Activated CD8-positive, alpha-beta memory T cell treated with anti-CD3 and anti-CD28 coated beads, Interleukin-2, amount 10 ng/mL, durations not matched to agents 7 days and 5 days (primary cell): ENCODE measurements at regions not wholly inside any gene's neighbourhood (a gene's known extent, or its start where the extent isn't known, plus 50 kb on each side); places are given as distances from the start of the nearest gene placed in this dataset.

Experiments used
- ATAC-seq: fragments of 150-1000 bp; cut with Tn5 transposase; one replicate; pipeline ENCODE4 v1.10.0; 2021; ENCODE audit warnings: moderate library complexity
- CTCF ChIA-PET: fragments of 350-600 bp; sonication (Branson Sonifier 250); formaldehyde crosslinking; loops from one replicate; lab custom pipeline; 2021; ENCODE audit warnings: antibody characterized with exemption; lab: Charles Lee
- DNase-seq: peaks from one replicate; pipeline ENCODE4 v3.0.0-alpha.2; 2020
- H3K27ac Mint-ChIP-seq: one replicate; pipeline ENCODE4 v1.8.0; 2021; ENCODE audit warnings: mild to moderate bottlenecking, mixed read lengths
- H3K27me3 Mint-ChIP-seq: one replicate; pipeline ENCODE4 v1.8.0; 2021; ENCODE audit warnings: mixed read lengths
- H3K36me3 Mint-ChIP-seq: one replicate; pipeline ENCODE4 v1.8.0; 2021; ENCODE audit warnings: mild to moderate bottlenecking, mixed read lengths
- H3K4me1 Mint-ChIP-seq: one replicate; pipeline ENCODE4 v1.8.0; 2021; ENCODE audit warnings: mixed read lengths
- H3K4me3 Mint-ChIP-seq: one replicate; pipeline ENCODE4 v1.8.0; 2021; ENCODE audit warnings: mild to moderate bottlenecking, moderate library complexity, mixed read lengths
- H3K9me3 Mint-ChIP-seq: one replicate; pipeline ENCODE4 v1.8.0; 2022; ENCODE audit warnings: low read depth, mixed read lengths

GRCh38 chr3:73699327-73699726 lies 74.6 kb upstream of the PDZRN3 start:
- DNase-seq = no peak
- ATAC-seq = no peak
- peaks cover 2% of the 10 kb centered on the region for H3K9me3 Mint-ChIP-seq
- H3K36me3 Mint-ChIP-seq = no peaks in the 10 kb centered on the region
- H3K27me3 Mint-ChIP-seq = no peaks in the 10 kb centered on the region
- H3K4me3 Mint-ChIP-seq = no peak overlapping the region
- no peak overlapping the region for H3K27ac Mint-ChIP-seq
- CTCF ChIA-PET = no interaction called here
- no peaks in the 10 kb centered on the region for H3K4me1 Mint-ChIP-seq

- no peaks in the 10 kb centered on the region for H3K27me3 Mint-ChIP-seq
- H3K36me3 Mint-ChIP-seq = no peaks in the 10 kb centered on the region
- no peaks in the 10 kb centered on the region for H3K4me1 Mint-ChIP-seq
- DNase-seq (no peak), ATAC-seq (no peak)
- H3K4me3 Mint-ChIP-seq = no peak overlapping the region
- CTCF ChIA-PET = no interaction called here
- no peak overlapping the region for H3K27ac Mint-ChIP-seq
- peaks cover 2% of the 10 kb centered on the region for H3K9me3 Mint-ChIP-seq
Measured at GRCh38 chr3:73697020-73697419, 72.3 kb upstream of the PDZRN3 start.

- H3K27me3 Mint-ChIP-seq = no peaks in the 10 kb centered on the region
- H3K4me3 Mint-ChIP-seq = no peak overlapping the region
- no peaks in the 10 kb centered on the region for H3K4me1 Mint-ChIP-seq
- ATAC-seq (no peak), DNase-seq (no peak)
- H3K36me3 Mint-ChIP-seq = no peaks in the 10 kb centered on the region
- H3K9me3 Mint-ChIP-seq = peaks cover 2% of the 10 kb centered on the region
- CTCF ChIA-PET = no interaction called here
- H3K27ac Mint-ChIP-seq = no peak overlapping the region
Measured at GRCh38 chr3:73695841-73696240, 71.1 kb upstream of the PDZRN3 start.

- H3K9me3 Mint-ChIP-seq = peaks cover 1% of the 10 kb centered on the region
- H3K36me3 Mint-ChIP-seq = no peaks in the 10 kb centered on the region
- no peak overlapping the region for H3K27ac Mint-ChIP-seq
- no peaks in the 10 kb centered on the region for H3K27me3 Mint-ChIP-seq
- DNase-seq (no peak), ATAC-seq (no peak)
- no peak overlapping the region for H3K4me3 Mint-ChIP-seq
- CTCF ChIA-PET = no interaction called here
- H3K4me1 Mint-ChIP-seq = no peaks in the 10 kb centered on the region
Measured at GRCh38 chr3:73694983-73695757, 70.4 kb upstream of the PDZRN3 start.

- H3K27ac Mint-ChIP-seq = no peak overlapping the region
- CTCF ChIA-PET = no interaction called here
- H3K9me3 Mint-ChIP-seq = peaks cover 4% of the 10 kb centered on the region
- no peaks in the 10 kb centered on the region for H3K36me3 Mint-ChIP-seq
- DNase-seq = no peak
- no peak for ATAC-seq
- no peaks in the 10 kb centered on the region for H3K4me1 Mint-ChIP-seq
- no peaks in the 10 kb centered on the region for H3K27me3 Mint-ChIP-seq
- no peak overlapping the region for H3K4me3 Mint-ChIP-seq
Measured at GRCh38 chr3:73687106-73688004, 62.6 kb upstream of the PDZRN3 start.

- CTCF ChIA-PET = no interaction called here
- Mint-ChIP-seq H3K4me1 (no peaks in the 10 kb centered on the region), H3K4me3 (no peak overlapping the region), H3K27me3 (no peaks in the 10 kb centered on the region), H3K9me3 (peaks cover 4% of the 10 kb centered on the region), H3K36me3 (no peaks in the 10 kb centered on the region), H3K27ac (no peak overlapping the region)
- ATAC-seq = no peak
- DNase-seq = no peak
Measured at GRCh38 chr3:73685061-73685460, 60.3 kb upstream of the PDZRN3 start.

- no peak for DNase-seq
- H3K9me3 Mint-ChIP-seq = peaks cover 3% of the 10 kb centered on the region
- no peak overlapping the region for H3K4me3 Mint-ChIP-seq
- no peak for ATAC-seq
- no peak overlapping the region for H3K27ac Mint-ChIP-seq
- no peaks in the 10 kb centered on the region for H3K36me3 Mint-ChIP-seq
- CTCF ChIA-PET = no interaction called here
- no peaks in the 10 kb centered on the region for H3K27me3 Mint-ChIP-seq
- no peaks in the 10 kb centered on the region for H3K4me1 Mint-ChIP-seq
Measured at GRCh38 chr3:73683706-73684105, 59.0 kb upstream of the PDZRN3 start.

- ATAC-seq (no peak), DNase-seq (no peak)
- peaks cover 3% of the 10 kb centered on the region for H3K9me3 Mint-ChIP-seq
- no peaks in the 10 kb centered on the region for H3K27me3 Mint-ChIP-seq
- CTCF ChIA-PET = no interaction called here
- no peak overlapping the region for H3K27ac Mint-ChIP-seq
- H3K4me1 Mint-ChIP-seq = no peaks in the 10 kb centered on the region
- no peaks in the 10 kb centered on the region for H3K36me3 Mint-ChIP-seq
- no peak overlapping the region for H3K4me3 Mint-ChIP-seq
Measured at GRCh38 chr3:73681610-73682009, 56.9 kb upstream of the PDZRN3 start.

GRCh38 chr3:73681198-73681597 lies 56.5 kb upstream of the PDZRN3 start:
- H3K36me3 Mint-ChIP-seq = no peaks in the 10 kb centered on the region
- CTCF ChIA-PET = no interaction called here
- H3K27me3 Mint-ChIP-seq = no peaks in the 10 kb centered on the region
- no peaks in the 10 kb centered on the region for H3K4me1 Mint-ChIP-seq
- no peak overlapping the region for H3K27ac Mint-ChIP-seq
- ATAC-seq = no peak
- no peak for DNase-seq
- no peak overlapping the region for H3K4me3 Mint-ChIP-seq
- peaks cover 3% of the 10 kb centered on the region for H3K9me3 Mint-ChIP-seq

GRCh38 chr3:73680391-73681095 lies 55.8 kb upstream of the PDZRN3 start:
- H3K27ac Mint-ChIP-seq = no peak overlapping the region
- H3K9me3 Mint-ChIP-seq = peaks cover 3% of the 10 kb centered on the region
- ATAC-seq = no peak
- no peak for DNase-seq
- CTCF ChIA-PET = no interaction called here
- no peak overlapping the region for H3K4me3 Mint-ChIP-seq
- no peaks in the 10 kb centered on the region for H3K4me1 Mint-ChIP-seq
- H3K27me3 Mint-ChIP-seq = no peaks in the 10 kb centered on the region
- H3K36me3 Mint-ChIP-seq = no peaks in the 10 kb centered on the region

GRCh38 chr3:73677336-73678024 lies 52.7 kb upstream of the PDZRN3 start:
- H3K4me3 Mint-ChIP-seq = no peak overlapping the region
- DNase-seq (no peak), ATAC-seq (no peak)
- no peaks in the 10 kb centered on the region for H3K4me1 Mint-ChIP-seq
- CTCF ChIA-PET = no interaction called here
- no peak overlapping the region for H3K27ac Mint-ChIP-seq
- H3K9me3 Mint-ChIP-seq = no peaks in the 10 kb centered on the region
- no peaks in the 10 kb centered on the region for H3K27me3 Mint-ChIP-seq
- H3K36me3 Mint-ChIP-seq = no peaks in the 10 kb centered on the region
